ENCODE measurements at regions not wholly inside any gene's neighbourhood (a gene's known extent, or its start where the extent isn't known, plus 50 kb on each side); places are given as distances from the start of the nearest gene placed in this dataset.

GRCh38 chr3:110254591-110254990, 817.0 kb upstream of the NECTIN3 start:
- TF ChIP-seq, protein P1, sequence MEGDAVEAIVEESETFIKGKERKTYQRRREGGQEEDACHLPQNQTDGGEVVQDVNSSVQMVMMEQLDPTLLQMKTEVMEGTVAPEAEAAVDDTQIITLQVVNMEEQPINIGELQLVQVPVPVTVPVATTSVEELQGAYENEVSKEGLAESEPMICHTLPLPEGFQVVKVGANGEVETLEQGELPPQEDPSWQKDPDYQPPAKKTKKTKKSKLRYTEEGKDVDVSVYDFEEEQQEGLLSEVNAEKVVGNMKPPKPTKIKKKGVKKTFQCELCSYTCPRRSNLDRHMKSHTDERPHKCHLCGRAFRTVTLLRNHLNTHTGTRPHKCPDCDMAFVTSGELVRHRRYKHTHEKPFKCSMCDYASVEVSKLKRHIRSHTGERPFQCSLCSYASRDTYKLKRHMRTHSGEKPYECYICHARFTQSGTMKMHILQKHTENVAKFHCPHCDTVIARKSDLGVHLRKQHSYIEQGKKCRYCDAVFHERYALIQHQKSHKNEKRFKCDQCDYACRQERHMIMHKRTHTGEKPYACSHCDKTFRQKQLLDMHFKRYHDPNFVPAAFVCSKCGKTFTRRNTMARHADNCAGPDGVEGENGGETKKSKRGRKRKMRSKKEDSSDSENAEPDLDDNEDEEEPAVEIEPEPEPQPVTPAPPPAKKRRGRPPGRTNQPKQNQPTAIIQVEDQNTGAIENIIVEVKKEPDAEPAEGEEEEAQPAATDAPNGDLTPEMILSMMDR (IDR thresholded peaks at IDR 0.05) = no peak
- no peak for TF ChIP-seq POLR2A (IDR thresholded peaks at IDR 0.05)
- no peak for DNase-seq
- Histone ChIP-seq H3K4me1 (no peaks in the 10 kb centered on the region), H3K27ac (no peak overlapping the region), H3K9me3 (no peaks in the 10 kb centered on the region), H3K36me3 (no peaks in the 10 kb centered on the region), H3K27me3 (no peaks in the 10 kb centered on the region), H3K4me3 (no peak overlapping the region)
- intact Hi-C loops (cut with DNase I; ENCODE audit: low total_unique reads) = no loop called here

DNA sequence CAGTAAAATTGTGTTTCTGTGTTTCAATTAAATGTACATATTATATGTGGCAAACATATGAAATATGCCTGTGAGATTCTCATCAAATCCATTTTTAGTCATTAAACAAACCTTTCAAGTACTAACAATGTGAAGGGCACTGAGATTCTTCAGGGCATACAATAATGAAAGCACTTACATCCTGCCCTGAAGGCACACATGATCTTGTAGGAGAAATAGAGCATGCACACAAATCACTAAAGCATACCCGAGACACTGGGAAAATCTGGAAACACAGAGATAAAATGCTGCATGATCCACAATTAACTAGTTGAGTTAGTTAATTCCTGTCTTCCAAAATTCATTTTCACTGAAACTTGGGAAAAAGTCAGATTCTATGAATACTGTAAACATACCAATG, 810.5 kb upstream of the NECTIN3 start:
- intact Hi-C loops (cut with DNase I; ENCODE audit: low total_unique reads) = no loop called here
- Histone ChIP-seq H3K27me3 (no peaks in the 10 kb centered on the region), H3K9me3 (no peaks in the 10 kb centered on the region), H3K36me3 (no peaks in the 10 kb centered on the region), H3K4me1 (no peaks in the 10 kb centered on the region), H3K27ac (no peak overlapping the region), H3K4me3 (no peak overlapping the region)
- DNase-seq = no peak
- TF ChIP-seq POLR2A (IDR thresholded peaks at IDR 0.05) = no peak

DNA sequence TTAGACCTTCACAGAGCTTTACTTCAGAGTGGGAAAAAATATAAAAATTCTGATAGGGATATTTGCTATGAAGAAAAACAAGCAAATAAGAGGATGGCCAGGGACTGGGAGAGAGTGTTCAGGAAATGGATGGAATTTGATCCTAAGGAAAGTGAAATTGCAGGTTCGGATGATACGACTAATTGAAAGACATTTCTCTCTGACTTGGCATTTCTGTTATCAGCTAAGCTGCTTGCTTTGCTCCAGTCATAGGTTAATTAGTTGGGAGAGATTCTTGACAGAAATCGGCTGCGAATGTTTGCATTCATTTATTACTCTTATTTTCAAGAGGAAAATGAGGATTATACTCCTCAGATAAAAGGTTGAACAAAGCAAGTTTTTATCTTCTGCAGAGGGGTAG, 808.7 kb upstream of the NECTIN3 start:
- H3K4me3 ChIP-seq = no peak overlapping the region
- no peak overlapping the region for H3K27ac ChIP-seq
- intact Hi-C loops (cut with DNase I; ENCODE audit: low total_unique reads) = no loop called here
- H3K27me3 ChIP-seq = no peaks in the 10 kb centered on the region
- DNase-seq = no peak
- H3K4me1 ChIP-seq = no peaks in the 10 kb centered on the region
- no peaks in the 10 kb centered on the region for H3K36me3 ChIP-seq
- H3K9me3 ChIP-seq = no peaks in the 10 kb centered on the region
- TF ChIP-seq POLR2A (IDR thresholded peaks at IDR 0.05) = no peak
- TF ChIP-seq, protein P1 (IDR thresholded peaks at IDR 0.05) = no peak

- Histone ChIP-seq H3K9me3 (no peaks in the 10 kb centered on the region), H3K36me3 (no peaks in the 10 kb centered on the region), H3K4me3 (no peak overlapping the region), H3K4me1 (no peaks in the 10 kb centered on the region), H3K27me3 (no peaks in the 10 kb centered on the region), H3K27ac (no peak overlapping the region)
- intact Hi-C loops (cut with DNase I; ENCODE audit: low total_unique reads) = no loop called here
- no peak for DNase-seq
- TF ChIP-seq, protein P1 (IDR thresholded peaks at IDR 0.05) = no peak
- no peak for TF ChIP-seq POLR2A (IDR thresholded peaks at IDR 0.05)
Measured at GRCh38 chr3:110265302-110265701, 806.3 kb upstream of the NECTIN3 start.

DNA sequence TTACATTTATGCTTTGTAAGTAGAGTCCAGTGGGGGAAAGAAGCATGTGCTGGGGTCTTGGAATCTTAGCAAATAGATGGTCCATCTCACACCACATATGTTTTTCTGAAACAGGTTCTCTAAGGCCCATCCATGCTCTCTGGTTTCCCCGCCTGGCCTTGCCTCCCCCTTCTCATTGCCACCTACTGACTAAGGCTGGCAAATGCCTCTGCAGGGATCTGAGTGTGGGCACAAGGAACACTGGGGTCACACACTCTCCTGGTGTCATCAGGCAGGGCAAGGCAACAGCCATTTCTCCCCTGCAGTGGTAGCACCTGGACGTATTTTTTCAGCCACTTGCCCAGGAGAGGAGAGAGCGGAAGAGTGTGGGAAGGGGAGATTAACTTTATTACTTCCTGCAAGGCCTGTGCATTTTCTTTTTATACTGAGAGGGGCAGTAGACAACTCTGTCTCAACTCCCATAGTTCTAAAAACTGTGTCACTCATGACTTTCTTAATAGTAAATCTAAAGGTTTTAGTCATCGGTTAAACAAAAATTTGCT, 804.2 kb upstream of the NECTIN3 start:
- Histone ChIP-seq H3K27ac (no peak overlapping the region), H3K4me3 (no peak overlapping the region), H3K4me1 (no peaks in the 10 kb centered on the region), H3K36me3 (no peaks in the 10 kb centered on the region), H3K9me3 (no peaks in the 10 kb centered on the region), H3K27me3 (no peaks in the 10 kb centered on the region)
- no peak for DNase-seq
- intact Hi-C loops (cut with DNase I; ENCODE audit: low total_unique reads) = no loop called here
- no peak for TF ChIP-seq POLR2A (IDR thresholded peaks at IDR 0.05)
- TF ChIP-seq, protein P1 (IDR thresholded peaks at IDR 0.05) = no peak

DNA sequence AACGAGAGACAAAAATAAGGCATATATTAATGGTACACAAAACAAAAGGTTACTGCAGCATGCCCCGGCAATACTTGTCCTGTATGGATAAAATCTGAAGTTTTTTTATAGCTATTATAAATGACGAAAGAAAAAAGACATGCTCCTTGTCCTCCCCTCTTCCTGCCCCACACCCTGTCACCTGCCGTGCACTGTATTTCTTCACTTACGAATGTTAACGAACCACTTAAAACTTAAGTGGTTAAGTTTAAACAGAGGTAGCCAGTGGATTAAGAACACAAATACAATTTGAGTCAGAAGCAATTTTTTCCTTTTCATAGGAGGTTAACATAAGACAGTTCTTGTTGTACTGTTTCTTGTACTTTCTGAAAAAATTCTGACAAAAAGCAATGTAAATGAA, 799.1 kb upstream of the NECTIN3 start:
- intact Hi-C loops (cut with DNase I; ENCODE audit: low total_unique reads) = no loop called here
- no peak for DNase-seq
- H3K27ac ChIP-seq = no peak overlapping the region

More for the DNA sequence above, 799.1 kb upstream of the NECTIN3 start:
- Histone ChIP-seq H3K9me3 (no peaks in the 10 kb centered on the region), H3K4me3 (no peak overlapping the region), H3K27me3 (no peaks in the 10 kb centered on the region), H3K36me3 (no peaks in the 10 kb centered on the region), H3K4me1 (no peaks in the 10 kb centered on the region)
- TF ChIP-seq, protein P1 (IDR thresholded peaks at IDR 0.05) = no peak
- no peak for TF ChIP-seq POLR2A (IDR thresholded peaks at IDR 0.05)

Measured in uterus (tissue), 3 donors.